DND-41 (cell line): ENCODE measurements at regions not wholly inside any gene's neighbourhood (a gene's known extent, or its start where the extent isn't known, plus 50 kb on each side); places are given as distances from the start of the nearest gene placed in this dataset.

Experiments used
- ATAC-seq: fragments of 200-7000 bp; cut with Tn5 transposase; 3 replicates; pipeline ENCODE4 v1.9.1; 2021; ENCODE audit warnings: low read depth; ENCODE audit not compliant: insufficient read depth
- DNase-seq: peaks from one replicate; pipeline ENCODE4 v3.0.0-alpha.2; 2020
- H2AFZ ChIP-seq: 2 replicates; pipeline ENCODE4 v1.6.0; 2012; ENCODE audit warnings: low read depth, low read length
- H3K27ac ChIP-seq: 2 replicates; pipeline ENCODE4 v1.5.1; 2012; ENCODE audit warnings: low read length, inconsistent platforms
- H3K27me3 ChIP-seq: fragments of 200-600 bp; sonication (generic); 2 replicates; pipeline ENCODE4 v1.6.0; 2012; ENCODE audit warnings: low read length, mild to moderate bottlenecking, inconsistent platforms; ENCODE audit not compliant: insufficient read depth, poor library complexity
- H3K36me3 ChIP-seq: 2 replicates; pipeline ENCODE4 v1.5.1; 2012; ENCODE audit warnings: low read length, inconsistent platforms; ENCODE audit not compliant: insufficient read depth
- H3K4me1 ChIP-seq: 2 replicates; pipeline ENCODE4 v1.5.1; 2012; ENCODE audit warnings: mild to moderate bottlenecking, low read length; ENCODE audit not compliant: insufficient read depth
- H3K4me2 ChIP-seq: 2 replicates; pipeline ENCODE4 v1.6.0; 2012; ENCODE audit warnings: mild to moderate bottlenecking, moderate library complexity, low read length, inconsistent platforms; ENCODE audit not compliant: insufficient read depth
- H3K4me3 ChIP-seq, 2 experiments: fragments of 200-600 bp in 1 of 2; shearing (Covaris generic) in 1 of 2; 2 replicates each; pipeline ENCODE4 v1.5.1; 2012 to 2016; ENCODE audit warnings: inconsistent platforms in 2 of 2, low read length in 2 of 2, mild to moderate bottlenecking in 2 of 2, low read depth in 1 of 2, moderate library complexity in 1 of 2
- H3K79me2 ChIP-seq: 2 replicates; pipeline ENCODE4 v1.6.0; 2012; ENCODE audit warnings: low read length, inconsistent platforms; ENCODE audit not compliant: insufficient read depth
- H3K9ac ChIP-seq: 2 replicates; pipeline ENCODE4 v1.6.0; 2012; ENCODE audit warnings: low read depth, mild to moderate bottlenecking, inconsistent platforms, low read length, moderate library complexity
- H3K9me3 ChIP-seq: 2 replicates; pipeline ENCODE4 v1.5.1; 2012; ENCODE audit warnings: low read length, moderate library complexity, mild to moderate bottlenecking, inconsistent platforms; ENCODE audit not compliant: insufficient read depth, severe bottlenecking
- H4K20me1 ChIP-seq: 2 replicates; pipeline ENCODE4 v1.6.0; 2012; ENCODE audit warnings: low read length; ENCODE audit not compliant: insufficient read depth
- EZH2 ChIP-seq: IDR thresholded peaks from 3 replicates; pipeline ENCODE4 v1.6.1; 2012; ENCODE audit warnings: borderline replicate concordance, low read depth, mild to moderate bottlenecking, moderate library complexity, low read length, inconsistent platforms; ENCODE audit not compliant: severe bottlenecking
- TF ChIP-seq, protein P1 (sequence below): IDR thresholded peaks from 2 replicates; pipeline ENCODE4 v1.5.1; 2012; ENCODE audit warnings: borderline replicate concordance, low read length, moderate library complexity, mild to moderate bottlenecking; ENCODE audit not compliant: poor library complexity, severe bottlenecking; ENCODE audit errors: extremely low read depth

DNA sequence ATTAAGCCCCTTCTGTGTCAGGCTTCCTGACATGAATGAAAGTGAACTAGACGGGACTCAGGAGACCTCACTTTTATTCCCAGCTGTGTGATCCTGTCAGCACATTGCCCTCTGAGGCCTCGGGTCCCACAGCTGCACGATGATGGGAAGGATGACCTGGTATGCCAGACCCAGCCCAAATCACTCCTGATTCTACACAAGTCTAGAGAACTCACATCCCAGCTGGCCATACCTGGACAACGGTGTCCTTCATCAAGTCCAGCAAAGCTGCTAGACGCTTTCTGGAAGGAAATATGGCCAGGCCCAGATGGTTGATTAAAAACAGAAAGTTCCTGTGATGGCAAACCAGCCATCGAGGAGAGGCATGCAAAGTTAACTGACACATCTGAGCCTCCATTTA lies 118.0 kb upstream of the FSTL4 start:
- DNase-seq (no peak), ATAC-seq (no peak)
- no peaks in the 10 kb centered on the region for H4K20me1 ChIP-seq
- no peak overlapping the region for H2AFZ ChIP-seq
- peaks cover 4% of the 10 kb centered on the region for H3K27me3 ChIP-seq
- H3K27ac ChIP-seq, result no peak overlapping the region
- no peak overlapping the region for H3K4me2 ChIP-seq
- H3K4me3 ChIP-seq, result no peak overlapping the region
- TF ChIP-seq, protein P1, sequence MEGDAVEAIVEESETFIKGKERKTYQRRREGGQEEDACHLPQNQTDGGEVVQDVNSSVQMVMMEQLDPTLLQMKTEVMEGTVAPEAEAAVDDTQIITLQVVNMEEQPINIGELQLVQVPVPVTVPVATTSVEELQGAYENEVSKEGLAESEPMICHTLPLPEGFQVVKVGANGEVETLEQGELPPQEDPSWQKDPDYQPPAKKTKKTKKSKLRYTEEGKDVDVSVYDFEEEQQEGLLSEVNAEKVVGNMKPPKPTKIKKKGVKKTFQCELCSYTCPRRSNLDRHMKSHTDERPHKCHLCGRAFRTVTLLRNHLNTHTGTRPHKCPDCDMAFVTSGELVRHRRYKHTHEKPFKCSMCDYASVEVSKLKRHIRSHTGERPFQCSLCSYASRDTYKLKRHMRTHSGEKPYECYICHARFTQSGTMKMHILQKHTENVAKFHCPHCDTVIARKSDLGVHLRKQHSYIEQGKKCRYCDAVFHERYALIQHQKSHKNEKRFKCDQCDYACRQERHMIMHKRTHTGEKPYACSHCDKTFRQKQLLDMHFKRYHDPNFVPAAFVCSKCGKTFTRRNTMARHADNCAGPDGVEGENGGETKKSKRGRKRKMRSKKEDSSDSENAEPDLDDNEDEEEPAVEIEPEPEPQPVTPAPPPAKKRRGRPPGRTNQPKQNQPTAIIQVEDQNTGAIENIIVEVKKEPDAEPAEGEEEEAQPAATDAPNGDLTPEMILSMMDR, result no peak
- TF ChIP-seq EZH2, result no peak
- no peak overlapping the region for H3K9ac ChIP-seq
- H3K9me3 ChIP-seq, result peaks cover 9% of the 10 kb centered on the region
- H3K36me3 ChIP-seq, result no peaks in the 10 kb centered on the region
- no peaks in the 10 kb centered on the region for H3K79me2 ChIP-seq
- no peaks in the 10 kb centered on the region for H3K4me1 ChIP-seq

DNA sequence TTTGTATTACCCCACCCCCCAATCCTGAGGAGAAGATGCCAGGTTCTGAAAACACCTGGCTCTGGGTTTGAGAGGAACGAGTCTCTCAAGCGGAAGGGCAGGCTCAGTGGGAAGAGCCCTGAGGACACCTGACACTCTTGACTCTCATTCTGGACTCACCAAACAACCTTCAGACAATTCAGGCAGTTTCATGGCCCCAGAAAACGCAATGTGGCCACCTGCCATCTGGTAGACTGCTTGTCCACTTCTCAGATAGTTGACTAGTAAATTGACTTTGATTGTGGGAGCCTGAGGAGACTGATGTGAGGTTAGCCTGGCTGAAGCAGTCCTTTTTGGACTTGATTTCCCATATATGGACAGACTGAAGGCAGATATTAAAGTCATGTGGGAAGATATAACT lies 117.5 kb upstream of the FSTL4 start:
- DNase-seq, result no peak
- no peak for ATAC-seq
- Histone ChIP-seq H3K9ac (no peak overlapping the region), H3K4me2 (no peak overlapping the region), H4K20me1 (no peaks in the 10 kb centered on the region), H3K9me3 (peaks cover 9% of the 10 kb centered on the region), H3K36me3 (no peaks in the 10 kb centered on the region), H3K4me1 (no peaks in the 10 kb centered on the region), H3K27ac (no peak overlapping the region), H2AFZ (no peak overlapping the region), H3K27me3 (peaks cover 3% of the 10 kb centered on the region), H3K4me3 (no peak overlapping the region), H3K79me2 (no peaks in the 10 kb centered on the region)
- no peak for TF ChIP-seq EZH2
- TF ChIP-seq, protein P1, result no peak

DNA sequence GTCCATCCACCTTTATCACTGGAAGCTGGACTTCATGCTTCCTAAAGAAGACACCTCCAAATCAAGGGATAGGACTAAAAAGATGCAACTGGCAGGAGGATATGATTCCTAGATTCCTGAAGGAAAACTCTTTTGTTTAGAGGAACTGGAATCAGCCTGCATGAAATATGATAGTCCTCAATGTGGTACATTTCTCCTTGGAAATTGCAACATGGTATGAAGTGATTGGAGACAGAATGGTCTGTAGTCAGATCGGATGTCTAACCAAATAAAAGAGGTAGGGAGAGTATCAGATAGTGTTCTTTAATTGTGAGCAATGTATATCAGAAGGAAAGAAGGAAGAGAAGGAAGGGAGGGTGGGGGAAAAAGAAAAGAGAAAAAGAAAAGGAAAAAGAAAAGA lies 116.1 kb upstream of the FSTL4 start:
- no peak for DNase-seq
- Histone ChIP-seq H3K4me2 (no peak overlapping the region), H3K27me3 (no peaks in the 10 kb centered on the region), H2AFZ (no peak overlapping the region), H3K36me3 (no peaks in the 10 kb centered on the region), H3K27ac (no peak overlapping the region), H4K20me1 (no peaks in the 10 kb centered on the region), H3K9ac (no peak overlapping the region), H3K9me3 (peaks cover 9% of the 10 kb centered on the region), H3K79me2 (no peaks in the 10 kb centered on the region), H3K4me3 (no peak overlapping the region), H3K4me1 (no peaks in the 10 kb centered on the region)
- TF ChIP-seq EZH2, result no peak
- TF ChIP-seq, protein P1, result no peak
- no peak for ATAC-seq

DNA sequence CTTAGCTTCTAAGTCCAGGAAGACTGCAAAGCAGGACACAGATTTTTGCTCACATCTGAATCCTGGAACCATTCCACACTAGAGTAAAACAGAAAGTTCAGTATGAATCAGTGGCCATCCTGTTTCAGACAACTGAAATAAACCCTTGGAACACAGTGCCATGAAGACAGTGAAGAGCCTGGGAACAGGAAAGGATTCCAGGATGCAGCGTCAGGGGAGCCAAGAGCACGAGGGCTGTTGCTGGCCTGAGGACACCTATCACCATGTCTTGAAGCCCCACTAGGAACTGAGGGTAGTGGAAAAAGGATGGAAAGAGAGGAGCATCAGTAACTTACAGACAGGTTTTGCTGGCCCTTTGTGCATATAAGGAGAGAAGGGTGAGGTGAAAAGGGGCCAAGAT lies 115.3 kb upstream of the FSTL4 start:
- no peak for DNase-seq
- H2AFZ ChIP-seq, result no peak overlapping the region
- ATAC-seq, result no peak
- no peaks in the 10 kb centered on the region for H4K20me1 ChIP-seq
- no peak overlapping the region for H3K4me2 ChIP-seq
- no peaks in the 10 kb centered on the region for H3K79me2 ChIP-seq
- H3K27ac ChIP-seq, result no peak overlapping the region
- no peaks in the 10 kb centered on the region for H3K36me3 ChIP-seq
- H3K9ac ChIP-seq, result no peak overlapping the region
- H3K4me1 ChIP-seq, result no peaks in the 10 kb centered on the region
- TF ChIP-seq, protein P1, result no peak
- no peak for TF ChIP-seq EZH2
- H3K27me3 ChIP-seq, result no peaks in the 10 kb centered on the region
- peaks cover 9% of the 10 kb centered on the region for H3K9me3 ChIP-seq
- no peak overlapping the region for H3K4me3 ChIP-seq
